Neural progenitor cell (in vitro differentiated cells): ENCODE measurements at regions not wholly inside any gene's neighbourhood (a gene's known extent, or its start where the extent isn't known, plus 50 kb on each side); places are given as distances from the start of the nearest gene placed in this dataset.

Source experiments
- EZH2phosphoT487 ChIP-seq: fragments of 200-600 bp; sonication (generic); IDR thresholded peaks from 2 replicates; pipeline ENCODE4 v1.6.1; 2017; ENCODE audit warnings: antibody characterized with exemption
- TF ChIP-seq, protein P1 (sequence below): fragments of 200-600 bp; sonication (generic); IDR thresholded peaks from 2 replicates; pipeline ENCODE4 v1.5.1; 2017; ENCODE audit warnings: antibody characterized with exemption, mild to moderate bottlenecking

DNA sequence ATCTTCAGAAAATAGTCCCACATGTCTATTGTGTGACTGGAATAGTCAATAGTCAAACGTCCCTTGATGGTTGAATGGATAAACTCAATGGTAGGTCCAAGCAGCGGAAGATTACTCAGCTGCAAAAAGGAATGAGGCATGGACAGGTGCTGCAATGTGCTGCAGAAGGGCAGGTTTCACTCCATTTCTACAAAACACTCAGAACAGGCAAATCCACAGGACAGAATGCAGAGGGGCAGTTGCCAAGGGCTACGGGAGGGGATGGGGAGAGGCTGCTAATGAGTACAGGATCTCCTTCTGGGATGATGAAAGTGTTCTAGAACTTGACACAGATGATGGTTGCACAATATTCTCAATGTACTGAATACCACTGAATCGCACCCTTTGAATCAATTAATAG lies 151.0 kb downstream of the RBFOX3 start:
- TF ChIP-seq EZH2phosphoT487, result no peak
- TF ChIP-seq, protein P1, sequence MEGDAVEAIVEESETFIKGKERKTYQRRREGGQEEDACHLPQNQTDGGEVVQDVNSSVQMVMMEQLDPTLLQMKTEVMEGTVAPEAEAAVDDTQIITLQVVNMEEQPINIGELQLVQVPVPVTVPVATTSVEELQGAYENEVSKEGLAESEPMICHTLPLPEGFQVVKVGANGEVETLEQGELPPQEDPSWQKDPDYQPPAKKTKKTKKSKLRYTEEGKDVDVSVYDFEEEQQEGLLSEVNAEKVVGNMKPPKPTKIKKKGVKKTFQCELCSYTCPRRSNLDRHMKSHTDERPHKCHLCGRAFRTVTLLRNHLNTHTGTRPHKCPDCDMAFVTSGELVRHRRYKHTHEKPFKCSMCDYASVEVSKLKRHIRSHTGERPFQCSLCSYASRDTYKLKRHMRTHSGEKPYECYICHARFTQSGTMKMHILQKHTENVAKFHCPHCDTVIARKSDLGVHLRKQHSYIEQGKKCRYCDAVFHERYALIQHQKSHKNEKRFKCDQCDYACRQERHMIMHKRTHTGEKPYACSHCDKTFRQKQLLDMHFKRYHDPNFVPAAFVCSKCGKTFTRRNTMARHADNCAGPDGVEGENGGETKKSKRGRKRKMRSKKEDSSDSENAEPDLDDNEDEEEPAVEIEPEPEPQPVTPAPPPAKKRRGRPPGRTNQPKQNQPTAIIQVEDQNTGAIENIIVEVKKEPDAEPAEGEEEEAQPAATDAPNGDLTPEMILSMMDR, result no peak
